HG03575 (cell line): ENCODE measurements at regions not wholly inside any gene's neighbourhood (a gene's known extent, or its start where the extent isn't known, plus 50 kb on each side); places are given as distances from the start of the nearest gene placed in this dataset.
"Not testable (repeated sequence)": the region's sequence is repeated elsewhere in the genome, so short reads cannot be mapped to it uniquely, and the experiment has no call there.

ENCODE experiments used
- ATAC-seq: cut with Tn5 transposase; IDR thresholded peaks from one replicate; pipeline ENCODE4 v1.9.1; 2021; ENCODE audit not compliant: unreplicated experiment, insufficient number of reproducible peaks, low FRiP score; ENCODE audit errors: extremely low read depth

DNA sequence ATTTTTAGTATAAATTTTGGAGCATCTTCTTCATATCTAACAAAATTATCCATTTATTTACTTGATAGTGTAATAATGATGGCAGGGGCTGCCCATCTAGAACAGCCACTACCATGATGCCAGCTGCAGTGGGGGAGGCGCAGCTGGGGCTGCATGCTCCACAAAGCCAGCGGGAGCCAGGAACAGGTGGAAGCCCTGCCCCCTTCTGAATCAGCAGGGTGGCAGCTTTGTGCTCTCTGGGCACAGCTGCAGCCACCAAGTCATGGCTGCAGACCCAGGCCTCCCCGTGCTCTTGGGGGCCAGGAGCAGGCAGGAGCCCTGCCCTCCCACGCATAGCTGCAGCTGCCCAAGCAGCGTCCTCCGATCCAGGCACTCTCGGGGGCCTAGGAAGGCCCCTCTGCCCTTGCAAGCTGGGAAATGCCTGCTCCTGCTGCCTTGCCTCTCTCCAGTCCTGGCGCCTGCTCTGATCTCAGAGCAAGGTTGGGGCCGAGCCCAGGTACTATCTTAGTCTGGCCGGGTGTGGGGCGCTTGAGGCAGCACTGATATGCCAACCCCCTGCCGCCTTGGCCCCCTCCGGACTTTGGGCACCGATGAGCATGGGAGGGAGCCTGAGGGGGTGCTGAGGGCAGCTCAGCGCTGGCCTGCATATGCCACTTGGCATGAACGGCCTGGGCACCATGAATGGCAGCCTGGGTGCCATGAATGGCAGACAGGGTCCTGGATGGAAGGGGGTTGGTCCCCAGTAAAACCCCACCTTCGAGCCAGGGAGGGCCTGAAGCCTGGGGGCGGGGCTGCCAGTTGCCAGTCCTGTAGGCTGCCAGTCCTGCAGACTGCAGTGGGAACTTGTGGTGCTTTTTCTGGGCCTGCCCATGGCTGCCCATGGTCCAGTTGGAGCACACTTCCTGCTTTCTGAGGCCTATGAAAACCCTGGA is 1110.8 kb upstream of the POT1 start:
- ATAC-seq: no peak

DNA sequence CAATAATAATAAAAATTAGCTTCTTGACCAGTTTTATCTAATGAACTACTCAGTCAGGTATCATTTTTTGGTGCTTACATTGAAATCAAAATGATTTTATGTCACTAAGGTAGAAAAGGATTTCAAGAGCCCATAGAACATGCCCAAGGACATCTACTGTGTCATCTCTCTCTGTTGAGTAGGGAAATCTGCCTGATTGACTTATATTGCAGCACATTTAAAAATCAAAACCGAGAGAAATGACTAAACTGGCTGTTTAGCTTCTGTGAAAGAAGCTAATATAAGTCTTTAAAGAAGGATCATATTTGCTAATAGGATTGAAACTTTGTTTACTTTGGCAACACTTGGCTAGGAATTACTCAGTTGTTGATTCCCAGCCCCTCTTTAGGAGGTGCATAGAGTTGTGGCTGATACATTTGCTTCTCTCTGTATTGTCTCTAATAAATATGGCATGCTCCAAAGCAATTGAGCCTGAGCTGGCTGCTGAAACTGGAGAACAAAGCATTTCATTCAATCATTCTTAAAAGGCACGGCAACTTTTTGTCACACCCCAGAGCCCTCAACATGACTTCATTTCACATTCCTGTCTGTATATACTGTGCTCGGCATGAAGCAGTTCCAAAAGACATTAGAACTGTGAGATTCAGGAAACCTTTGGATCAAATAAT is 1096.9 kb upstream of the POT1 start:
- no peak for ATAC-seq

DNA sequence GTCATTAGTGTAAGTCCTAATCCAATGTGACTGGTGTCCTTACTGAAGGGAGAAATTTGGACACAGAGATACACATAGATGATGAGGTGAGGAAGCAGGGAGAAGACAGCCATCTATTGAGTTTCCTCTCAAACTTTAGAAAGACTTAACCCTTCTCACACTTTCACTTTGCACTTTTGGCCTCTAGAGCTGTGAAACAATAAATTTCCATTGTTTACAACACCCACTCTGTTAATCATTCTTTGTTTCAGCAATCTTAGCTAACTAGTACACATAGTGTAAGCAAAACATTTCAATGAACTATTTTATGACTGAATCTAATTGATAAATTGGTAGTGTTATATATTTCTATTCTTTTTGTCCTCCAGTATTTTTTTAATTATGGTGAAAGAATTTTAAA is 1092.8 kb upstream of the POT1 start:
- ATAC-seq: no peak

DNA sequence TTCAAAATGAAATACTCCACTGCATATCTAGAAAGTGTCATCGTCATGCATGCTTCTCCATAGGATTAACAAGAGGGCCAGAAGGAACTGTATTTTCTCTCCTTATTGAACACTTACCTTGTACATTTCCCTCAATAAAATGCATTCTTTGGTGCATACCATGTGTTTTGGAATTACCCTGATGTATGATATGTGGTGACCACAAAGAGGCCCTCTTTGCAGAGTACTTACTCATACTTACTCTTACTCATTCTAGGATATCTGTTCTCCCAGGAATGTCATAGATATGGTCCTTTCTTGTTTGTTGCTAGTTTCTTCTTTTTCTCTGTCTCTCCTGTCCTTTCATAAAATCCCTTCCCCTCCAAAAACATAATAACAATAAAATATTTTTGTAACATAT is 1087.1 kb upstream of the POT1 start:
- ATAC-seq: no peak

DNA sequence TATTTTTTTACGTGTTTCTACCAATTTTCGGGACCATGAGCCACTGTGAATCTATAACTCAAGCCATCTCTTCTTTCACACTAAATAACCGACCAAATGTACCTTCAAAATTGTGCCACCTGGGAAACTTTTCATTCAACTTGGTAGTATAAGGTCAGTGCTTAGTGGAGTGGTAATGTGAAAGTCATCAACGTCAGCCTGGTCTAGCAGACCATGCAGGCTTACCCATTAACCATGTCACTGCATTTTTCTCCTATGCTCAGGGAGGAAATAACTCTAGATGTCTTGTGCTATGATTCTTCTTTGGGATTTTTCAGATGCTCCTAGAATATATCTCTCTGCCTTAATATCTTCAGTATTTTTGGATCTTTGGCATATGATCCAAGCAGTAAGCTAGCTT is 1075.4 kb upstream of the POT1 start:
- no peak for ATAC-seq

DNA sequence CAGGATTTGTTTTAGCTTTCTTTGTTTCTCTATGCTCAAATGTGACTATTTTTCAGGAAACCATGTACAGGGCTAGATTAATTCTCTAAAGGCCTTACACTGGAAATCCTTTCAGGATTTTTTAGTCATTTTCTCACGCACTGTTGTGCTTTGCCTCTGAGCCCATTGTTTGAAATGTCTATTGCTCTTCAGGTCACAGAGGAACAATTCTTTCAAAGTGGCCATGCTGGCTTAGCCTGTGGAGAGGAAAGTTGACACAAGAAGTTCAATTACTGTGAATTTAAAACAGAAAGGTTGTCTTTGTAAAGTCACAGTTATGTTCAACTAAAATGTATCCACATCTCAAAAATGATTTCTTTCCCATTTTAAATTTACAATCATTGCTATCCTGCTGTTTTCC is 1071.7 kb upstream of the POT1 start:
- ATAC-seq: no peak

DNA sequence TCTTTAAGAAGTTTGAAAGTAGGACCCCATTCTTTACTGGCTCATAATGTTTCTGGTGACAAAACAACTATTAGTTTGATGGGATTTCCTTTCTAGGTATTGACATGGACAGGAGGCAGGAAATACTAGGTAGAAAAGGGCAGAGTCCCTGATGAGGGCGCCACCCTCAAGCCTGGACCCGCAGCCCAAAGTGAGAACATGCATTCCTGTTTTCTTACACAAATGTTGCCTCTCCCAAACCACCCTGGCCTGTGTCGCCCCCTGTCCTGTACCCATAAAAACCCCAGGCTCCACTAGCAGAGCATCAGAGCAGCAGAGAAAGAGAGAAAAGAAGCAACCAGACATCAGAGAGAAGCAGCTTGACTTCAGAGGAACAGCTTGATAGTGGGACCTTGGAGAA is 1055.2 kb upstream of the POT1 start:
- no peak for ATAC-seq

DNA sequence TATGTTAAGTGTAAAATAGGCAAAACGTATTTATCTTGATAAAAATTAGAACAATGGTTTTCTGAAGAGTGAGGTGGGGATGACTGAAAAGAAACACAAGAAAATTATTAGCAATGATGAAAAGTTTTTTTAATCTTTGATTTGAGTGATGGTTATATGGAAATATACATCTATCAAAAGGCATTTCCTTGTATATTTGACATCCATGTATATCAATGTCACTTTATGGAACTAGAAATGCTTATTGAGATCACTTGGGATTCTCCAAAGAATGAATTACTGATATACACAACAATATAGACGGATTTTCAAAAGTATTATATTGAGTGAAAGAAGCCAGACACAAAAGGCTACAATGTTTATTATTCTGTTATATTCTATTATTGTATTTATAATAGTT is 1042.0 kb upstream of the POT1 start:
- ATAC-seq: no peak

DNA sequence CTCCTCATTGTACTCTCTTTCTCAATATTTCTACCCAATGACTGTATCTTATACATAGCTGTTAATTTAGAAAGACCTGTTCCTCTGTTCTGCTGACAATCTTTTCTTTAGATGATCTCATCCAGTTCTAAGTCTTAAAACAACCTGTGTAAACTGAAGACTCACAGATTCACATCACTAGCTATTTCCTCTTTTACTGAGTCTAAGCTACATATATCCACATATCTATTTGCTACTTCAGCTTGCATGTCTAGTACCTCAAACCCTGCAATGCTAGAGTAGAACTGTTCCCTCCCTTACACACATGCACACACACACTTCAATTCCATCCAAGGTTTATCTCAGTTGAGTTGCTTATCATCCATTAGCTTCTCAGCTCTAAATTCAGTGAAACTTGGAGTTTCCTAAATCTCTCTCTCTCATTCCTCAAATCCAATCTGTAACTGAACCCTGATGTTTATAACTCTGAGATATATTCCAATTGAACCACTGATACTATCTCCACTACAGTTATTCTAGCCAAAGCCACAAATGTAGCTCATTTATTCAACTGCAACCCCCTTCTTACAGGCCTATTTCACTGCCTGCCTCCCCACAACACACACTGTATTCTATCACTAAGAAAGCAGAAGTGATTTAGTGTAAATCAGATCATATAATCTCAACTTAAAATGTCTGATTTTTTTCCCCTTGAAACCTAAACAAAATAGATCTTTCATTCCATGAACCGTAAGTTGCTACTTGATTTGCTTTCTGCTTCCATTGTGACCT is 1036.8 kb upstream of the POT1 start:
- no peak for ATAC-seq

DNA sequence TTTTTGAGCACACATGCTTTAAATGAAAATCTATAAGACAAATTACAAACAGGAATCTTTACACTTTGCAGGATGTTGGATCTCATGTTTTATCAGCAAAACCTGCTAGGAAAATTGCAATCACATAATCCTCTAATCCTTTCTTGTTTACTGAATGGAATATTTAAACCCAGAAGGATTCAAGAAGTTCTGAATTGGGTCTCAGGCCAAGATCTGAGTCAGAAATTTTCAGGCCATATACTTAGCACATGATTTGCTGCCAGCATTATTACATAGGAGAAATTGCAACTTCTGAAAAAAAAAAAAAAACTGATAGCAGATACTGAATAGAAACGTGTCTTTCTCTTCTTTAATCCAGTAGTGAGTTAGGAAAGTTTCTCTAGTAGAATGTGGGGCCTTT is 1005.3 kb upstream of the POT1 start:
- no peak for ATAC-seq

DNA sequence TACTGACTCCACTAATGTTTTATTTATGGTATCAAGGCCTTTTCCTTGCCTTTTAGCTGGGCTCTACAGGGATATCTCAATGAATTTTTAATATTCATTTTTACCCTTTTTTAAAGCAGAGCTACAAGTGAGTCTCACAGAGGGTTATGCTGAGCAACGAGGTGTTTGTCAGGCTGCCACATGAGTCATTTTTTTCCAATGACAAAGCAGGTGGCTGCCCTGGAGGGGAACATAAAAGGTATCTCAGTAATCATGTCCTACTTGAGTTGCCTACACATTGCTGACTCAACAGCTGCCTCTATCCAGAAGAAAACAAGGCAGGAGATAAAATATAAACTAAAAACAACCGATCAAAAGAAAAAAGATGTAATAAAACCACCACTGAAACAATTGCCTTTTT is 1004.9 kb upstream of the POT1 start:
- ATAC-seq: no peak

DNA sequence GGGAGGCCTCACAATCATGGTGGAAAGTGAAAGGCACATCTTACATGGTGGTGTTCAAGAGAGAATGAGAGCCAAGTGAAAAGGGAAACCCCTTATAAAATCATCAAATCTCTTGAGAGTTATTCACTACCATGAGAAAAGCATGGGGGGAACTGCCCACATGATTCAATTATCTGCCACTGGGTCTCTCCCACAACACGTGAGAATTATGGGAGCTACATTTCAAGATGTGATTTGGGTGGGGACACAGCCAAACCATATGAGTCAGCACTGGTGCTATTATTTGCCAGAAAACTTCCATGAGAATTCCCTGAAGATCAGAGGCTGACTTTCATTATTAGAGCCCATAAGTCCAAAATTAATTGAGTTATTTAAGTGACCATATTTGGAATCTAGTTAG is 1001.2 kb upstream of the POT1 start:
- ATAC-seq: no peak

DNA sequence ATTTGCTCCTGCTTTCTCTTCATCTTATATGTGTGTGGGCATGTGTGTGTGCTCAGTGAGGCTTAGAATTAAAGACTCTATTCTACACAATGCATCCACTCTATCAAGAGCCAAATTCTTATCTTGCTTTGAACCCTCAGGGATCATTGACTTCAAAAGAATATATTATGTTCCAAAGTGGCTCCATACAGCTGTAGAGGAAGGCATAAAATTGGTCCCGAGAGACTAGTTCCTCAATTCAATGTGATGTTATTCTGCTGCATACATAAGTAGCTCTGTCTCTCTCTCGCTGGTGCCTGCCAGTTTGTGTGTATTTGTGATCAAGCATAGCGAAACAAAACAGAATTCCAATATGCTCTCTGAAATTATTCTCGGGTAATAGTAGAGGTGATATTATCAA is 997.9 kb upstream of the POT1 start:
- ATAC-seq: no peak

DNA sequence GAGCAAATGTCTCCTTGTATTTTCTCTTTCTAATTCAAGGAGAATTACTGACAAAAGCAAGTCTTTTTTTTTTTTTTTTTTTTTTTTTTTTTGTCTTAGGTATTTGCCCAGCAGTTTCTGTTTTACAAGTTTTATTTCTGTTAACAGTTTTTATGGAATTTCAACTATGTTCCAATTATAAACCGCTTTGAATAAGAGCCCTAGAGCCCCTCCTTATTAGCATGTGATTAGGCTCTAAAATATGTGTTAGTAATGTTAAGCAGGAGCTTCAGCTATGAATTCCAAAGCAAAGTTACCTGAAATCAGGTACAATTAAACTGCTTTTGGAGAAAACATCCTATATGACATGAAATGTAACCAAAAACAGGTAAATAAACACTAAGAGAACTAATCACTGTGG is 997.0 kb upstream of the POT1 start:
- no peak for ATAC-seq

DNA sequence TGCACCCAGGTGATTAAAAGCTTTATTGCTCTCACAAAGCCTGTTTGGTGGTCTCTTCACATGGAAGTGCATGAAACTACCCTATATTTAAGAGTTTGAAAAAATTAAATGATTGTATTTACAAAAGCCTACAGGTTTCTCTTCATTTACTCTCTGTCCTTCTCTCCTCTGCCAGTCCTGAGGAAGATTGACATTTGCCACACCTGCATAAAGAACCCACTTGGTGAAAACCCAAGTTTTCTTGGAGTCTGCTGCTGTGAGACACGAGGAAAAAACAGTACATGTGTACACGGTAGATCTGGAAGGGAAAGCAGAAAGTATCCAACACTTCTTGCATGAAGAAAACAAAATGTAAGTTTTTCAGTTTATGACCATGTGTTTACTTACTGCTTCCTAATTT is 994.4 kb upstream of the POT1 start:
- ATAC-seq: no peak

DNA sequence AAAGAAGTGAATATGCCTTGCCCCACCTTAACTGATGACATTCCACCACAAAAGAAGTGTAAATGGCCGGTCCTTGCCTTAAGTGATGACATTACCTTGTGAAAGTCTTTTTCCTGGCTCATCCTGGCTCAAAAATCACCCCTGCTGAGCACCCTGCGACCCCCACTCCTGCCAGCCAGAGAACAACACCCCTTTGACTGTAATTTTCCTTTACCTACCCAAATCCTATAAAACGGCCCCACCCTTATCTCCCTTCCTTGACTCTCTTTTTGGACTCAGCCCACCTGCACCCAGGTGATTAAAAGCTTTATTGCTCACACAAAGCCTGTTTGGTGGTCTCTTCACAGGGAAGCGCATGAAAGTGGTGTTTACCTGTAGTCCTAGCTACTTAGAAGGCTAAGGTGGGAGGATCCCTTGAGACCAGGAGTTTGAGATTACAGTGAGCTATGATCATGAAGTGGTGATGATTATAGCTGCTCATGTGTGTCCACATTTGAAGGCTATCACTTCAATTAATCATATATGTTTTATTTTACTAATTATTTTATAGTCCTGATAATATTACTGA is 985.8 kb upstream of the POT1 start:
- not testable (repeated sequence) for ATAC-seq

DNA sequence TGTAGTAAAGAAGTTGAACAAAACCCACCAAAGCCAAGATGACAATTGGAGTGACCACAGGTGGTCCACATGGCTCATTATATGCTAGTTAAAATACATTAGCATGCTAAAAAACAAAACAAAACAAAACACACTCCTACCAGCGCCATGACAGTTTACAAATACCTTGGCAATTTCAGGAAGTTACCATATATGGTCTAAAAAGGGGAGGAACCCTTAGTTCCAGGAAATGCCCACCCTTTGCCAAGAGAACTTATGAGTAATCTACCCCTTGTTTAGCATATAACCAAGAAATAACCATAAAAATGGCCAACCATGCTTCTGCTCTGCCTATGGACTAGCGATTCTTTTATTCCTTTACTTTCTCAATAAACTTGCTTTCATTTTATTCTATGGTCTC is 979.1 kb upstream of the POT1 start:
- ATAC-seq: no peak

DNA sequence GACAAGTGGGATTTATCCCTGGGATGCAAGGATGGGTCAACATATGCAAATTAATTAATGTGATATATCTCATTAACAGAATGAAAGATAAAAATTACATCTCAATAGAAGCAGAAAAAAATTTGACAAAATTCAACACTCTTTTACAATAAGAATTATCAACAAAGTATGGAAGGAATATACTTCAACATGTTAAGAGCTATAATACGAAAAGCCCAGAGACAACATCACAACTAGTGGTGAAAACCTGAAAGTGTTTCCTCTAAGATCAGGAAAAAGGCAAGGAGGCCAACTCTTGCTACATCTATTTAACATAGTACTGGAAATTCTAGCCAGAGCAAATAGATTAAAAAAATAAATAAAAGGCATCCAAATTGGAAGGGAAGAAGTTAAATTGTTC is 970.0 kb upstream of the POT1 start:
- no peak for ATAC-seq

DNA sequence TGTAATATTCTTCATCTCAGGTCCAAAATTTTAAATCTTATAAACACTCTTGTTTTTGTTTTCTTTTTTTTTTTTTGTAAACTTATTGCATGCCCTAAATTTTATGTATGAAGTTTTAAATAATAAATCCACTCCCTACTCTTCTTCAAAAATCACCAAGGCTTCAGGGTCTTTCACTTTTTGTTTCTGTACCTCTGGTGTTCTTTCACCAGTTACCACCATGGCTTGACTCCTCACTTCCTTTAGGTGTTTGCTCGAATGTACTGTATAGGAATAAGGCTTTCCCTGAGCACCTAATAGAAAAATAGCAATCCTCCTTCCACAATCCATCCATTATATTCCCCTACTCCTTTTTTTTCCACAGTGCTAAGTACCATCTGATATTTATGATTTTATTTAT is 962.8 kb upstream of the POT1 start:
- ATAC-seq: no peak

DNA sequence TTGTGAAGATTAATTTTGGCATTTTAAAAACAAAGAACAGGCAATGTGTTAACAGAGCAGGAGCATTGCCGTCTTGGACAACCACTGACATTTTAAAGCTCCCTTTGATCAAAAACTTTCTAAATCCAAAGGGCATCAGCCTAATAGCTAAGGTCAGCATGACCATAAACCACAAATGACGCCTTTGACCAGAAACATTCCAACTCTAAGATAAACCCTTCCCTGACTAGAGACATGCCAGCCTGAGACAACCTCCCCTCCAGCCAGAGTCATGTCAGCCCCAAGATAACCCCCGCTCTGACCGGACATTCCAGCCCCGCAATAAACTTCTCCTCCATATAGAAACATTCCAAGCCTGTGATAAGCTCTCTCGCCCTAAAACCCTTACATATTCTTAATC is 949.4 kb upstream of the POT1 start:
- no peak for ATAC-seq
